BE2C (cell line): ENCODE measurements at regions not wholly inside any gene's neighbourhood (a gene's known extent, or its start where the extent isn't known, plus 50 kb on each side); places are given as distances from the start of the nearest gene placed in this dataset.

Experiments
- DNase-seq: peaks from one replicate; pipeline ENCODE4 v3.0.0-alpha.2; 2020
- H3K27me3 ChIP-seq: fragments of 250-450 bp; sonication (Bioruptor Pico); 2 replicates; pipeline ENCODE4 v1.5.1; 2020; ENCODE audit warnings: mild to moderate bottlenecking
- H3K36me3 ChIP-seq: fragments of 250-450 bp; sonication (Bioruptor Pico); 2 replicates; pipeline ENCODE4 v1.5.1; 2020; ENCODE audit warnings: mild to moderate bottlenecking
- H3K4me1 ChIP-seq: fragments of 250-450 bp; sonication (Bioruptor Pico); 2 replicates; pipeline ENCODE4 v1.5.1; 2020
- H3K4me3 ChIP-seq: 2 replicates; pipeline ENCODE4 v1.5.1; 2011; ENCODE audit warnings: low read depth, low read length
- H3K9me3 ChIP-seq: fragments of 250-450 bp; sonication (Bioruptor Pico); 2 replicates; pipeline ENCODE4 v1.5.1; 2020
- CTCF ChIP-seq: IDR thresholded peaks from 2 replicates; pipeline ENCODE4 v1.5.1; 2012; ENCODE audit warnings: mild to moderate bottlenecking, low read depth, low read length

- Histone ChIP-seq H3K4me1 (no peaks in the 10 kb centered on the region), H3K9me3 (no peaks in the 10 kb centered on the region; the same call in 1 of the 2 replicates), H3K27me3 (no peaks in the 10 kb centered on the region), H3K36me3 (no peaks in the 10 kb centered on the region), H3K4me3 (no peak overlapping the region)
- DNase-seq, result no peak
- no peak for TF ChIP-seq CTCF
These were observed 71.6 kb upstream of the CNTN1 start for GRCh38 chr12:40620564-40621019.

DNA sequence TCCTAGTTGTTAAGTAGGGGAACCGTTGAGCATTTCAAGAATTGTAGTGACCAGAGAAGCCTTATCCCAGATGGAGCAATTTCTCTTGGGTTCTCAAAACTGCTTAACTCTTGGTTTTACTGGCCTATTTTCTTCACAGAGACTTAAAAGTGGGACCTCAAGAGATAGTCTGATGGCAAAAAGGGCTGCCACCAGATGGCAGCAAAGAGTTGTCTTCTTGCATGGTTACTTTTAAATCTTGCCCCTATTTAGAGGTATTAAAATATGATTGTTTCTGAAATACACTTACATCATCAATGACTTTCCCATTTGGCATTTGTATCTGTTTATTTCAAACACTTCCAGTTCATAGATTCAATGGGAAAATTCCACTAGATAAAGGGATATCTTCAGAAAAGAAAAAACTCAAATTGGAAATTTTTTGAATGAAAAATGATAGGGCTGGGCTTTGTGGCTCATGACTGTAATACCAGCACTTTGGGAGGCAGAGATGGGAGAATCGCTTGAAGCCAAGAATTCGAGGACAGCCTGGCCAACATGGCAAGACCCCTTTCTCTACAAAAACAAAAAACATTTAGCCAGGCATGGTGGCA, 69.9 kb upstream of the CNTN1 start:
- DNase-seq, result peak; percentile 61
- no peaks in the 10 kb centered on the region for H3K27me3 ChIP-seq
- no peaks in the 10 kb centered on the region for H3K4me1 ChIP-seq
- no peaks in the 10 kb centered on the region for H3K36me3 ChIP-seq
- no peak overlapping the region for H3K4me3 ChIP-seq
- no peaks in the 10 kb centered on the region; the same call in 1 of the 2 replicates for H3K9me3 ChIP-seq
- peak; percentile 79 for TF ChIP-seq CTCF

- Histone ChIP-seq H3K4me1 (no peaks in the 10 kb centered on the region), H3K36me3 (no peaks in the 10 kb centered on the region), H3K27me3 (no peaks in the 10 kb centered on the region), H3K9me3 (no peaks in the 10 kb centered on the region; the same call in 1 of the 2 replicates), H3K4me3 (no peak overlapping the region)
- DNase-seq, result no peak
- no peak for TF ChIP-seq CTCF
These were observed 60.1 kb upstream of the CNTN1 start for GRCh38 chr12:40632171-40632570.

- no peak for DNase-seq
- Histone ChIP-seq H3K4me1 (no peaks in the 10 kb centered on the region), H3K9me3 (no peaks in the 10 kb centered on the region; the same call in 1 of the 2 replicates), H3K36me3 (no peaks in the 10 kb centered on the region), H3K4me3 (no peak overlapping the region), H3K27me3 (no peaks in the 10 kb centered on the region)
- TF ChIP-seq CTCF, result no peak
These were observed 59.3 kb upstream of the CNTN1 start for GRCh38 chr12:40632933-40633332.

- no peak for TF ChIP-seq CTCF
- no peaks in the 10 kb centered on the region for H3K27me3 ChIP-seq
- H3K4me1 ChIP-seq, result no peaks in the 10 kb centered on the region
- DNase-seq, result no peak
- H3K4me3 ChIP-seq, result no peak overlapping the region
- no peaks in the 10 kb centered on the region; the same call in 1 of the 2 replicates for H3K9me3 ChIP-seq
- H3K36me3 ChIP-seq, result no peaks in the 10 kb centered on the region
These were observed 57.6 kb upstream of the CNTN1 start for GRCh38 chr12:40634517-40635131.

DNA sequence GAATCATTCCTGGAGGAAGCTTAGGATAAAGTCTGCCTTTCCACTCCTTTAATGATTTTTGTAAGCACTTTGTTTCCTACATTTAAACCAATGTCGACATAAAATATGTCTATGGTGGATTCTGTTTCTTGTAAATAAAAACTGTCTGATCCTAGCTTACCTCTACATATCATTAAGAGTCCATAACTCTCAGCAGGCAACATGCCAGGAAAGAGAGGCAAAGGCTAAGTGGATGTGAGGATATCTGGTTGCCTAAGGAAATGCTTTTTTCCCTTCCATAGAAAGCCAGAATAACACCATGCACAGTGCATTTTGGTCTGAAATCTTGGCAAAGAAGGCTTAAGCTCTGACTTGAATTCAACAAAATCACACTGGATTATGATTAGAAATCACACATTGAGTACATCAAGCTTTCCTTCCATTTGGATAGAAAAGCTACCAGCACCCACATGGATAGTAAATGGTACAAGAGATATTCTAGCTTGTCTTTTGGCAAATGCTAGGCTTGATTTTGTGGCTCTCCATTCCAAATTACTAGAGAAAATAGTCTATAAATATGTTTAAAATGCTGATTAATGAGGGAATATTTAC, 57.0 kb upstream of the CNTN1 start:
- H3K36me3 ChIP-seq, result no peaks in the 10 kb centered on the region
- H3K27me3 ChIP-seq, result no peaks in the 10 kb centered on the region
- H3K4me1 ChIP-seq, result no peaks in the 10 kb centered on the region
- TF ChIP-seq CTCF, result no peak
- no peaks in the 10 kb centered on the region; the same call in 1 of the 2 replicates for H3K9me3 ChIP-seq
- H3K4me3 ChIP-seq, result no peak overlapping the region
- DNase-seq, result no peak
